HG03066 (cell line): ENCODE measurements at regions not wholly inside any gene's neighbourhood (a gene's known extent, or its start where the extent isn't known, plus 50 kb on each side); places are given as distances from the start of the nearest gene placed in this dataset.

ENCODE experiments used
- ATAC-seq: cut with Tn5 transposase; IDR thresholded peaks from one replicate; pipeline ENCODE4 v1.9.1; 2021; ENCODE audit warnings: low read depth; ENCODE audit not compliant: unreplicated experiment

DNA sequence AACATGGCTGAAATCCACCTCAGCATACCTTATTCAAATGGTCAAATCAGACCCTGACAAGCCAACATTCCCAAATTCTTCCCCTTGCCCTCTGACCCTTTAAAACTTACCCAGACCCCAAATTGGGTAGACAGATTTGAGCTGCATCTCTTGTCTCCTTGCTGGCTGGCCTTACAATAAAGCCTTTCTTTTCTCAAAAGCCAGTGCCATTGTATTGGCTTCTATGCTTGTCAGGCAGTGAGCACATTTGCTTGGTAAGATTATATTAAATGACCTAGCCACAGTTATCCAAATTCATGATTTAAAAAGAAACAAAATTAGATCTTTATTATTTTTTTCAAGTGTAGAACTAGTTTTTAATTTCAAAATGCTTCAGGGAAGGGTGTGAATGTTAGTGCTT, 67.8 kb upstream of the FAM83B start:
- no peak for ATAC-seq

DNA sequence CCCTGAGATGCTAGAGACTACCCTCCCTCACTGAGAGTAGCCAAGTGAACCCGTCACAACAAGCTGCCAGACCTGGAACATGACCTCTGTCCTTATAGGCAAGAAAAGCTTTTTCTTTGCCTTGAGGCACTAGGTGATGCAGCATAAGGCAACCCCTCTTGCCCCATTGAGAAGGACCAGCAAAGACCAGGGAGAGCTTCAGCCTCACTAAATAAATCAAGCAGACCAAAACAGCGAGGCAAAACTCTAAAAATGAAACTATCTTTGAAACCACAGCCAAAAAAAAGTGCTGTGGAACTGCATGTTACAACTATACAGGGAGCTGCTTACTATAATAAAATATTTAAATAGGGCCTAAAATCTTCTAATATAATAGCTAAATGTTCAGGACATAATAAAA, 62.6 kb upstream of the FAM83B start:
- ATAC-seq = no peak

DNA sequence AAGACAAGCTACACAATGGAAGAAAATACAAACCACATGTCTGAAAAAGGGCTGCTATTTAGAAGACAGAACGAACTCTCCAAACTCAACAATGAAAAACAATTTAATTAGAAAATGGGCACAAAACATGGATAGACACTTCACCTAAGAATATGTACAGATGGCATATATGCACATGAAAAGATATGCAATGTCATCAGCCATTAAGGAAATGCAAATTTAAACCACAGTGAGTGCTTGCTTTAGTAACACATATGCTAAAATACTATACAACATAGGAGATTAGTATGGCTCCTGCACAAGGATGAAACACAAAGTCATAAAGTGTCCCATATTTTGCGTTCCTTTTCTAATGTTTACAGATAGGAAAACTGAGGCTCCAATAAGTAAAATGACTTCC, 60.4 kb upstream of the FAM83B start:
- ATAC-seq = no peak

DNA sequence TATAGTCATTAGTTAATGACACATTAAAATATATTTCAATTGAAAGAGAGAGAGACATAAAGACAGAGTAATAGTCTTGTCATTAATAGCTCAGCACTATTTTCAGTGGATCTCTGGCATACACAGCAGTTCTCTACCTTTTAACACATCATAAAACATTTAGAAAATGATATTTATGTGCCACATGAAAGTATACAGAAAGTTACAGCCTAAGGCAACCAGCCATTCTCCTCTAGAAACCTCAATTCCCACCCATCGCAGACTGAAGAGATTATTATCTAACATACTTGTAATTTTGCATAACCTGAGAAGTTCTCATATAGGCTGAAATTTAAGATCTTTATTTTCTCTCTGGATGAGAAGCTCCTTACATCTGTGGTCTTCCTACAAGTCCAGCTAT, 58.7 kb upstream of the FAM83B start:
- no peak for ATAC-seq
